ENCODE measurements at regions not wholly inside any gene's neighbourhood (a gene's known extent, or its start where the extent isn't known, plus 50 kb on each side); places are given as distances from the start of the nearest gene placed in this dataset.
A peak's percentile ranks its signal among the peaks of the same experiment; 100 is the strongest.
"Not testable (repeated sequence)": the region's sequence is repeated elsewhere in the genome, so short reads cannot be mapped to it uniquely, and the experiment has no call there.

GRCh38 chr6:26720663-26721218, 61.2 kb upstream of the ZNF322 start:
- ATAC-seq; H3K27me3 Mint-ChIP-seq; DNase-seq; H3K36me3 Mint-ChIP-seq (ENCODE audit: low read depth); H3K4me1 Mint-ChIP-seq; H3K9me3 Mint-ChIP-seq (ENCODE audit: low read depth); POLR2A ChIA-PET; CTCF ChIA-PET; H3K4me3 Mint-ChIP-seq; intact Hi-C loops (cut with DNase I, micrococcal nuclease); H3K27ac Mint-ChIP-seq: not testable (repeated sequence)

GRCh38 chr6:26730019-26730766, 70.6 kb upstream of the ZNF322 start:
- H3K36me3 Mint-ChIP-seq (ENCODE audit: low read depth); intact Hi-C loops (cut with DNase I, micrococcal nuclease); DNase-seq; H3K9me3 Mint-ChIP-seq (ENCODE audit: low read depth); H3K27ac Mint-ChIP-seq; H3K4me3 Mint-ChIP-seq; CTCF ChIA-PET; ATAC-seq; POLR2A ChIA-PET; H3K4me1 Mint-ChIP-seq; H3K27me3 Mint-ChIP-seq: not testable (repeated sequence)

- POLR2A ChIA-PET; H3K27ac Mint-ChIP-seq; H3K9me3 Mint-ChIP-seq (ENCODE audit: low read depth); intact Hi-C loops (cut with DNase I, micrococcal nuclease); H3K27me3 Mint-ChIP-seq; H3K36me3 Mint-ChIP-seq (ENCODE audit: low read depth); DNase-seq; CTCF ChIA-PET; H3K4me3 Mint-ChIP-seq; ATAC-seq; H3K4me1 Mint-ChIP-seq: not testable (repeated sequence)
Measured at GRCh38 chr6:26734776-26735472, 75.4 kb upstream of the ZNF322 start.

GRCh38 chr6:26739811-26740210, 80.3 kb upstream of the ZNF322 start:
- Mint-ChIP-seq H3K36me3 (ENCODE audit: low read depth) (peaks cover 15% of the 10 kb centered on the region), H3K4me3 (no peak overlapping the region), H3K27ac (no peak overlapping the region), H3K9me3 (ENCODE audit: low read depth) (peaks cover 5% of the 10 kb centered on the region), H3K27me3 (peaks cover 32% of the 10 kb centered on the region), H3K4me1 (no peaks in the 10 kb centered on the region)
- ATAC-seq, result no peak
- DNase-seq, result no peak
- intact Hi-C loops (cut with DNase I, micrococcal nuclease), result no loop called here
- ChIA-PET CTCF (no interaction called here), POLR2A (no interaction called here)

GRCh38 chr6:26743157-26743821, 83.7 kb upstream of the ZNF322 start:
- CTCF ChIA-PET, result no interaction called here
- Mint-ChIP-seq H3K27me3 (peaks cover 54% of the 10 kb centered on the region), H3K27ac (no peak overlapping the region)

GRCh38 chr6:26743941-26744699, 84.6 kb upstream of the ZNF322 start:
- ATAC-seq, result no peak
- no peak overlapping the region for H3K27ac Mint-ChIP-seq
- peaks cover 62% of the 10 kb centered on the region for H3K27me3 Mint-ChIP-seq
- peaks cover 15% of the 10 kb centered on the region for H3K9me3 Mint-ChIP-seq (ENCODE audit: low read depth)
- H3K36me3 Mint-ChIP-seq (ENCODE audit: low read depth), result peaks cover 26% of the 10 kb centered on the region
- intact Hi-C loops (cut with DNase I, micrococcal nuclease), result no loop called here
- H3K4me3 Mint-ChIP-seq, result no peak overlapping the region
- CTCF ChIA-PET, result no interaction called here
- no peak for DNase-seq
- POLR2A ChIA-PET, result no interaction called here
- no peaks in the 10 kb centered on the region for H3K4me1 Mint-ChIP-seq

More at GRCh38 chr6:26743157-26743821, 83.7 kb upstream of the ZNF322 start:
- DNase-seq (no peak), ATAC-seq (no peak)
- H3K4me1 Mint-ChIP-seq, result no peaks in the 10 kb centered on the region
- POLR2A ChIA-PET, result no interaction called here
- intact Hi-C loops (cut with DNase I, micrococcal nuclease), result no loop called here
- H3K9me3 Mint-ChIP-seq (ENCODE audit: low read depth), result peaks cover 14% of the 10 kb centered on the region
- no peak overlapping the region for H3K4me3 Mint-ChIP-seq
- H3K36me3 Mint-ChIP-seq (ENCODE audit: low read depth), result peaks cover 26% of the 10 kb centered on the region

- ATAC-seq; H3K4me1 Mint-ChIP-seq; CTCF ChIA-PET; intact Hi-C loops (cut with DNase I, micrococcal nuclease); H3K27ac Mint-ChIP-seq; POLR2A ChIA-PET; DNase-seq; H3K4me3 Mint-ChIP-seq: not testable (repeated sequence)
- peaks cover 28% of the 10 kb centered on the region for H3K36me3 Mint-ChIP-seq (ENCODE audit: low read depth)
- H3K9me3 Mint-ChIP-seq (ENCODE audit: low read depth), result peaks cover 16% of the 10 kb centered on the region
- peaks cover 69% of the 10 kb centered on the region for H3K27me3 Mint-ChIP-seq
Measured at GRCh38 chr6:26744837-26745282, 85.3 kb upstream of the ZNF322 start.

GRCh38 chr6:26745964-26746363, 86.4 kb upstream of the ZNF322 start:
- peaks cover 32% of the 10 kb centered on the region for H3K36me3 Mint-ChIP-seq (ENCODE audit: low read depth)
- CTCF ChIA-PET, result not testable (repeated sequence)

GRCh38 chr6:26749126-26749758, 89.7 kb upstream of the ZNF322 start:
- H3K36me3 Mint-ChIP-seq (ENCODE audit: low read depth), result peaks cover 25% of the 10 kb centered on the region
- DNase-seq, result peak; percentile 40
- peaks cover 56% of the 10 kb centered on the region for H3K27me3 Mint-ChIP-seq

More at GRCh38 chr6:26745964-26746363, 86.4 kb upstream of the ZNF322 start:
- ATAC-seq; H3K27ac Mint-ChIP-seq; intact Hi-C loops (cut with DNase I, micrococcal nuclease); POLR2A ChIA-PET; H3K4me3 Mint-ChIP-seq; DNase-seq; H3K4me1 Mint-ChIP-seq: not testable (repeated sequence)
- H3K9me3 Mint-ChIP-seq (ENCODE audit: low read depth), result peaks cover 19% of the 10 kb centered on the region
- H3K27me3 Mint-ChIP-seq, result peaks cover 73% of the 10 kb centered on the region

GRCh38 chr6:26749759-26750126, 90.2 kb upstream of the ZNF322 start:
- POLR2A ChIA-PET; H3K27ac Mint-ChIP-seq; DNase-seq; intact Hi-C loops (cut with DNase I, micrococcal nuclease); ATAC-seq; CTCF ChIA-PET; H3K4me1 Mint-ChIP-seq; H3K4me3 Mint-ChIP-seq: not testable (repeated sequence)
- Mint-ChIP-seq H3K36me3 (ENCODE audit: low read depth) (peaks cover 23% of the 10 kb centered on the region), H3K27me3 (peaks cover 56% of the 10 kb centered on the region), H3K9me3 (ENCODE audit: low read depth) (peaks cover 19% of the 10 kb centered on the region)

More at GRCh38 chr6:26749126-26749758, 89.7 kb upstream of the ZNF322 start:
- H3K4me1 Mint-ChIP-seq; H3K27ac Mint-ChIP-seq; ATAC-seq; CTCF ChIA-PET; POLR2A ChIA-PET; intact Hi-C loops (cut with DNase I, micrococcal nuclease); H3K4me3 Mint-ChIP-seq: not testable (repeated sequence)
- H3K9me3 Mint-ChIP-seq (ENCODE audit: low read depth), result peaks cover 19% of the 10 kb centered on the region

- POLR2A ChIA-PET, result interaction anchor here (0.6 kb wide), 2 partner anchors 530 to 1974 kb away, joined by 3 read pairs; no protein-coding TSS in a partner anchor
- ATAC-seq (no peak), DNase-seq (no peak)
- Mint-ChIP-seq H3K27ac (no peak overlapping the region), H3K4me1 (peaks cover 7% of the 10 kb centered on the region), H3K9me3 (ENCODE audit: low read depth) (peaks cover 17% of the 10 kb centered on the region), H3K36me3 (ENCODE audit: low read depth) (peaks cover 25% of the 10 kb centered on the region), H3K27me3 (peaks cover 50% of the 10 kb centered on the region), H3K4me3 (peak overlapping the region; percentile 11)
- intact Hi-C loops (cut with DNase I, micrococcal nuclease), result no loop called here
- CTCF ChIA-PET, result interaction anchor here (0.6 kb wide), 2 partner anchors 478 to 935 kb away, joined by 3 read pairs; no protein-coding TSS in a partner anchor
Measured at GRCh38 chr6:26754212-26754611, 94.7 kb upstream of the ZNF322 start.

All from activated CD4-positive, alpha-beta T cell treated with anti-CD3 and anti-CD28 coated beads for 36 hours (primary cell).